ENCODE measurements at regions not wholly inside any gene's neighbourhood (a gene's known extent, or its start where the extent isn't known, plus 50 kb on each side); places are given as distances from the start of the nearest gene placed in this dataset.
A peak's percentile ranks its signal among the peaks of the same experiment; 100 is the strongest.

GRCh38 chr11:92627615-92628256, 341.7 kb upstream of the MTNR1B start:
- Histone ChIP-seq H3K4me3 (ENCODE audit: low read length) (no peak overlapping the region), H3K4me1 (ENCODE audit: control insufficient read depth, insufficient read depth, low read length) (no peaks in the 10 kb centered on the region), H3K9me3 (ENCODE audit: control insufficient read depth, low read depth, low read length) (no peaks in the 10 kb centered on the region), H3K27me3 (ENCODE audit: control insufficient read depth, insufficient read depth, low read length) (no peaks in the 10 kb centered on the region), H3K36me3 (ENCODE audit: control insufficient read depth, insufficient read depth, low read length) (no peaks in the 10 kb centered on the region), H3K27ac (ENCODE audit: low read length) (no peak overlapping the region)
- no peak for DNase-seq
- WGBS (ENCODE audit: insufficient coverage, low lambda C conversion rate) = 92% methylated on average over 2 of the region's 7 CpGs

DNA sequence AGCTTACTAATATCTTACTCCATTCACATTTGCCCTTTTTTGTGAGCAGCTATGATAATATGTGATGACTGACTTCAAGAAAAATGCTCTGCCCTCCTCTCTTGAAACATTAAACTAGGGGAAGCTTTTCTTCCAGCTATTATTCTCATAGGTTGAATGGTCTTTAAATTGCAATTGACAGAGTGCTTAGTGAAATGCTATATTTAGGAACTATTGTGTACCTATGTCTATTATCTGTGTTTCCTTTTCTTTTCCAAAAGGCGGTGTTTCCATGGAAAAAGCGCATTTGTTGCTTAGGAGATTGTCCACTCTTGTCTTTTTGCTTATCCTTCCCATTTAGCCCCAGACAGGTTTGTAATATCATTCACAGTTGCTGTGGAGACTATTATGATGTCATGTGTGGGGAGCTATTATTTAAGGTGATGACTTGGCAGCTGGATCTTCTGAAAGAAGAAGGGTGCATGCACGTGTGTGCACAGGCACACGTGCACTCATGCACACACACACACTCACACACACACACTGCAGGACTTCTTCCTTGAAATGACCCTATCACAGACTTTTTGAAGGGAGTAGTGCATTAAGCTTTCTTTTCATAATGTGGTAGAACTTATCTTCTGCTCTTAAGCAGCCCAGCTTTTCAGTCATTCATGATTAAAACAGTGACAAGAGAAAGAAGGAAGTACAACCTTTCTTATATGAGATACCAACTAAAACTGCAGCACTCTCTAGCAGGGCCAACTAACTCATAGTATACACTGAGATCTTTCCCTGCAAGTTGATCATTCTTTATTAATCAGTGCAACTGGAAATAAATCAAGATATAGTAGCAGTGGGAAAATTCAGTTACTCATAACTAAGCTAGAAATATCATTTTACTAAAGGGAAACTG, 340.8 kb upstream of the MTNR1B start:
- no peak for DNase-seq
- H3K9me3 ChIP-seq (ENCODE audit: control insufficient read depth, low read depth, low read length) = no peaks in the 10 kb centered on the region
- 92% methylated on average over 2 of the region's 4 CpGs for WGBS (ENCODE audit: insufficient coverage, low lambda C conversion rate)
- no peaks in the 10 kb centered on the region for H3K27me3 ChIP-seq (ENCODE audit: control insufficient read depth, insufficient read depth, low read length)
- no peak overlapping the region for H3K4me3 ChIP-seq (ENCODE audit: low read length)
- no peak overlapping the region for H3K27ac ChIP-seq (ENCODE audit: low read length)
- no peaks in the 10 kb centered on the region for H3K36me3 ChIP-seq (ENCODE audit: control insufficient read depth, insufficient read depth, low read length)
- H3K4me1 ChIP-seq (ENCODE audit: control insufficient read depth, insufficient read depth, low read length) = no peaks in the 10 kb centered on the region

DNA sequence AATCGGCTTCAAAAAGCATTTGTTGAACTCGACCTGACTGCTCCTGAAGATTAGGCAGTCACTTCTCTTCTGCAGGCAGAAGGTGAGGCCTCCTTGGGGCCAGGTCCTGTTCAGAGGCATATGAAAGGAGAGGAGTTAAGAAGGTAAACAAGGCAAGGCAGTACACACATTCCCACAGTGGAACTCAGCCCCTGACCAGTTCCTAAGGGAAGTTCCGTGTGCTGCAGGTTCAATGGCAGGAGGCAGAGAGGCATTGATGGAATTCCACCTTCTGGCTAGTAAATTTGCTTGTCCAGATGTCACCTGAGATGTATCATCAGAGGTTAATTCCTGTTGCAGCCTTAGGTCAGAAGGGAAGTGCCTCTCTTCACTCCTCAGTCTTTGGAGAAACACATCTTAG, 337.0 kb upstream of the MTNR1B start:
- H3K36me3 ChIP-seq (ENCODE audit: control insufficient read depth, insufficient read depth, low read length) = no peaks in the 10 kb centered on the region
- no peak overlapping the region for H3K27ac ChIP-seq (ENCODE audit: low read length)
- no peak overlapping the region for H3K4me3 ChIP-seq (ENCODE audit: low read length)
- no peaks in the 10 kb centered on the region for H3K4me1 ChIP-seq (ENCODE audit: control insufficient read depth, insufficient read depth, low read length)
- DNase-seq = no peak
- H3K27me3 ChIP-seq (ENCODE audit: control insufficient read depth, insufficient read depth, low read length) = no peaks in the 10 kb centered on the region
- WGBS (ENCODE audit: insufficient coverage, low lambda C conversion rate) = no CpG with 5 or more reads among the region's 3 CpGs
- no peaks in the 10 kb centered on the region for H3K9me3 ChIP-seq (ENCODE audit: control insufficient read depth, low read depth, low read length)

DNA sequence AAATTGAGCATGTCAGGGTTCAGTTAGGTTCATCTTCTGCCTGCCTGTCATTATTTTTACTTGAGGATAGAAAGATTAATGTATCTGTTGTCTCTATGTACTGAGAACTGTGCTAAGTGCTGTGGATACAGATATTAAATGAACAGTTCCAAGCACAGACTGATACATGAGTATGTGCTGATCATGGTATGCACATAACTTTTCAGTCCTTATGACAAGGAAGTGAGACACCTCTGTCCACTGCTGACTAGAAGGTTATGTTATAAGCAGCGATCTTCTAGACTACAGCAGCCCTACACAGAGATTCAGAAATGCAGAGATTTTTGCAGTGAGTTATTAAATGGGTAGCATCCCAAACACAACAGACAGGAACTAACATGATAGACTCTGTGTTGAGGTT, 335.6 kb upstream of the MTNR1B start:
- H3K9me3 ChIP-seq (ENCODE audit: control insufficient read depth, low read depth, low read length) = no peaks in the 10 kb centered on the region
- no CpG with 5 or more reads among the region's 1 CpG for WGBS (ENCODE audit: insufficient coverage, low lambda C conversion rate)
- no peaks in the 10 kb centered on the region for H3K27me3 ChIP-seq (ENCODE audit: control insufficient read depth, insufficient read depth, low read length)
- H3K4me1 ChIP-seq (ENCODE audit: control insufficient read depth, insufficient read depth, low read length) = no peaks in the 10 kb centered on the region
- H3K27ac ChIP-seq (ENCODE audit: low read length) = no peak overlapping the region
- DNase-seq = no peak
- H3K36me3 ChIP-seq (ENCODE audit: control insufficient read depth, insufficient read depth, low read length) = no peaks in the 10 kb centered on the region
- H3K4me3 ChIP-seq (ENCODE audit: low read length) = no peak overlapping the region

DNA sequence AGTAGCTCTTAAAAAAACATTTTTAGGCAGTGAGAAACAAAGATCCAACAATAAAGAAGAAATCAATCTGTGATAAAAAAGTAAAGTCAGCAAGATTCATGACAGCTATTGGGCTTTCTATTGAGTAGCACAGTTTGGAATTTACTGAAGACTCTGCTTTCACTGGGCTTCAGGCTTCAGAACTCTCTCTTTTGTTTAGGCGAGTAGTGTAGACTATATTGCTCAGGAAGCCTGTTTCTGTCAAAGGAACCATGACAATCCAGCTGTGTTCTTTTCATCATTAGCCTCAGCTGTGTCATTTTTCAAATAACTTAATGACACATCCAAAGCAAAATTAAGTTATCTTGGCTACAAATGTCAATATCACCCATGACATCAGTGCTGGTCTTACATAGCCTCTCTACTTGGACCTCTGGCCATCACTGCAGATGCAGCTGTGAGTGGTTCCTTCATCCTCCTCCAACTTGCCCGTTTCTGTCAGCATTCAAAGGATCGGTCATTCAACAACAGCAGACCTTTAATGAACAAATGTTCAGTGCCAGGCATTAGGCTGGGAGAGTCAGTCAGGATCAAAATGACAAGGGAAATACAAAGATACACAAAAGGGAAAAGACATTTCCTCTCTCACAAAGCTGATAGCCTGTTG, 332.8 kb upstream of the MTNR1B start:
- WGBS (ENCODE audit: insufficient coverage, low lambda C conversion rate) = no CpG with 5 or more reads among the region's 3 CpGs

GRCh38 chr11:92638678-92639077, 330.8 kb upstream of the MTNR1B start:
- no CpG with 5 or more reads among the region's 3 CpGs for WGBS (ENCODE audit: insufficient coverage, low lambda C conversion rate)
- Histone ChIP-seq H3K27ac (ENCODE audit: low read length) (no peak overlapping the region), H3K4me3 (ENCODE audit: low read length) (no peak overlapping the region), H3K4me1 (ENCODE audit: control insufficient read depth, insufficient read depth, low read length) (no peaks in the 10 kb centered on the region), H3K36me3 (ENCODE audit: control insufficient read depth, insufficient read depth, low read length) (no peaks in the 10 kb centered on the region), H3K27me3 (ENCODE audit: control insufficient read depth, insufficient read depth, low read length) (no peaks in the 10 kb centered on the region), H3K9me3 (ENCODE audit: control insufficient read depth, low read depth, low read length) (no peaks in the 10 kb centered on the region)
- no peak for DNase-seq

More for the DNA sequence above, 332.8 kb upstream of the MTNR1B start:
- Histone ChIP-seq H3K27ac (ENCODE audit: low read length) (no peak overlapping the region), H3K36me3 (ENCODE audit: control insufficient read depth, insufficient read depth, low read length) (no peaks in the 10 kb centered on the region), H3K4me1 (ENCODE audit: control insufficient read depth, insufficient read depth, low read length) (no peaks in the 10 kb centered on the region), H3K4me3 (ENCODE audit: low read length) (no peak overlapping the region), H3K27me3 (ENCODE audit: control insufficient read depth, insufficient read depth, low read length) (no peaks in the 10 kb centered on the region), H3K9me3 (ENCODE audit: control insufficient read depth, low read depth, low read length) (no peaks in the 10 kb centered on the region)
- no peak for DNase-seq

GRCh38 chr11:92642177-92642931, 327.1 kb upstream of the MTNR1B start:
- peak in 1 of 2 donors; percentile 2 for DNase-seq
- Histone ChIP-seq H3K4me3 (ENCODE audit: low read length) (no peak overlapping the region), H3K27me3 (ENCODE audit: control insufficient read depth, insufficient read depth, low read length) (no peaks in the 10 kb centered on the region), H3K36me3 (ENCODE audit: control insufficient read depth, insufficient read depth, low read length) (no peaks in the 10 kb centered on the region), H3K9me3 (ENCODE audit: control insufficient read depth, low read depth, low read length) (no peaks in the 10 kb centered on the region), H3K4me1 (ENCODE audit: control insufficient read depth, insufficient read depth, low read length) (no peaks in the 10 kb centered on the region), H3K27ac (ENCODE audit: low read length) (no peak overlapping the region)

GRCh38 chr11:92643827-92644226, 325.6 kb upstream of the MTNR1B start:
- H3K4me3 ChIP-seq (ENCODE audit: low read length) = no peak overlapping the region
- H3K27ac ChIP-seq (ENCODE audit: low read length) = no peak overlapping the region
- no peaks in the 10 kb centered on the region for H3K36me3 ChIP-seq (ENCODE audit: control insufficient read depth, insufficient read depth, low read length)
- no peak for DNase-seq
- no peaks in the 10 kb centered on the region for H3K27me3 ChIP-seq (ENCODE audit: control insufficient read depth, insufficient read depth, low read length)
- no peaks in the 10 kb centered on the region for H3K9me3 ChIP-seq (ENCODE audit: control insufficient read depth, low read depth, low read length)
- no CpG with 5 or more reads among the region's 2 CpGs for whole genome bisulfite sequencing (ENCODE audit: insufficient coverage, low lambda C conversion rate)
- H3K4me1 ChIP-seq (ENCODE audit: control insufficient read depth, insufficient read depth, low read length) = no peaks in the 10 kb centered on the region

DNA sequence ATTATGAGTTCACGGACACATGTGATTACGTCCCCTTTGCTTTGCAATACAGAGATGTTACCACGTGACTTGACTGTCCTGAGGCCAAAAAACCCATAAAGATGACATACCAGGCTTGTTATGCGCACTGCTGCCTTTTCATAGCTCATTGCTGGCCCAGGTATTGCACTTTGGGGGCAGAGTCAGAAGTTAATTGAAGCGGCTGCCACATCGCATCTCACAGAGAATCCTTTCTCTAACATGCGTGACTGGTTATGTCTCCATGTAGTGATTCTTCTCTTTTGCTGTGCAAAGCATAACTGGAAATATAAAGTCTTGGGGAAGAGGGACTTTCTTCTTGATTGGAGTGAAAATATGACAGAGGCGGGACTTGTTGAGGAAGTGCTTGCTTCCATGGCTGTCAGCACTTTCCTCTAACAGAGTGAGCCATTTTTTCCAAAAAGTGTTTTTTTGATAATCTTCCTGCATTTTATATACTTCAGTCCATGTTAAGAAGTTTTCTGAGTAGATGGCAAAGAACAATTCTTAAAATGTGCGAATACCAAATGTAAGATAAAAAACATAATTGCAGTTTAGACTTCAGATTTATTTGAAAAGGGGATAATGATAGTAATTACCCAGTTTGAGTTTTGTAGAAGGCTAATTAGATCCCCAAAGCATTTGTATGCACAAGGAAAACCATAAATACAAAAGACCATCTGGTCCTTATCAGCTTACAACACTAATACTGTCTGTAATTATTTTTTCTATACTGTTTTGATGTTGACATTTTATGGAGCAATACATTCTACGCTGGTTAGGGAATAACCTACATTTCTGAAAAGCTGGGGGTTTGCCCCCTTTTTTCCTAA, 324.6 kb upstream of the MTNR1B start:
- H3K4me1 ChIP-seq (ENCODE audit: control insufficient read depth, insufficient read depth, low read length) = no peaks in the 10 kb centered on the region
- DNase-seq = no peak
- no peaks in the 10 kb centered on the region for H3K9me3 ChIP-seq (ENCODE audit: control insufficient read depth, low read depth, low read length)
- 96% methylated on average over 4 of the region's 10 CpGs for WGBS (ENCODE audit: insufficient coverage, low lambda C conversion rate)
- no peaks in the 10 kb centered on the region for H3K36me3 ChIP-seq (ENCODE audit: control insufficient read depth, insufficient read depth, low read length)
- H3K4me3 ChIP-seq (ENCODE audit: low read length) = no peak overlapping the region
- no peak overlapping the region for H3K27ac ChIP-seq (ENCODE audit: low read length)
- H3K27me3 ChIP-seq (ENCODE audit: control insufficient read depth, insufficient read depth, low read length) = no peaks in the 10 kb centered on the region

All from large intestine (tissue), 3 donors.